GM19324 (cell line): ENCODE measurements at regions not wholly inside any gene's neighbourhood (a gene's known extent, or its start where the extent isn't known, plus 50 kb on each side); places are given as distances from the start of the nearest gene placed in this dataset.

Experiments used
- ATAC-seq: cut with Tn5 transposase; IDR thresholded peaks from one replicate; pipeline ENCODE4 v1.9.1; 2021; ENCODE audit warnings: mild to moderate bottlenecking, moderate library complexity; ENCODE audit not compliant: unreplicated experiment, low FRiP score

DNA sequence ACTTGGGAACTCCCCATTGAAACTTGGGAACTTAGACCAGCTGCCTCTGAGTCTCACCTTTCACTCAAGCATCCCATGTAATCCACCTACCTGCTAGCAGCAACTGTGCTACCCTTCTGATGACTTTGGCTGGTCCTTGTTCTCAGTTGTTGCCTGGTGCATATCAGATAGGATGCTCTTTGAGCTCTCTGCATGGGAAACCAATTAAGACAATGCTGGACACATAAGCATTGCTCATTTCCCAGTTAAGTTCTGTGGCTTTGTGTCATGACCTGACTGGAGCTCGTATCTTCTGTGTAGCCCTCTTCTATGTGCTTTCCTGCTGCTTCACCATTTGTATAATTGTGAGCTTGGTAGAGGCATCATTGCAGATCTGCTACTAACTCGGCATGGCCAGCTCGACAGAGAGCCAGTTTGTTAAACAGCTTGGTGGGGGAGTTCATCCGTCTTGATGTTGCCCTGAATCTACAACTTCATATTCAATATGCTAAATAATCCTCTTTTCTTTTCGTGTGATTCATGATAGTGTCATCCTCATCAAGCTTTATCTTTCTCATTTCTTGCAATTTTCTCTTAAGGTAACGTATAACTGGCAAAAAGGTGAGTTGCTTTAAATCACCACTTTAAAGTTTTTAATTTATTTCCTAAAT, 447.5 kb upstream of the SLC14A2 start:
- no peak for ATAC-seq

DNA sequence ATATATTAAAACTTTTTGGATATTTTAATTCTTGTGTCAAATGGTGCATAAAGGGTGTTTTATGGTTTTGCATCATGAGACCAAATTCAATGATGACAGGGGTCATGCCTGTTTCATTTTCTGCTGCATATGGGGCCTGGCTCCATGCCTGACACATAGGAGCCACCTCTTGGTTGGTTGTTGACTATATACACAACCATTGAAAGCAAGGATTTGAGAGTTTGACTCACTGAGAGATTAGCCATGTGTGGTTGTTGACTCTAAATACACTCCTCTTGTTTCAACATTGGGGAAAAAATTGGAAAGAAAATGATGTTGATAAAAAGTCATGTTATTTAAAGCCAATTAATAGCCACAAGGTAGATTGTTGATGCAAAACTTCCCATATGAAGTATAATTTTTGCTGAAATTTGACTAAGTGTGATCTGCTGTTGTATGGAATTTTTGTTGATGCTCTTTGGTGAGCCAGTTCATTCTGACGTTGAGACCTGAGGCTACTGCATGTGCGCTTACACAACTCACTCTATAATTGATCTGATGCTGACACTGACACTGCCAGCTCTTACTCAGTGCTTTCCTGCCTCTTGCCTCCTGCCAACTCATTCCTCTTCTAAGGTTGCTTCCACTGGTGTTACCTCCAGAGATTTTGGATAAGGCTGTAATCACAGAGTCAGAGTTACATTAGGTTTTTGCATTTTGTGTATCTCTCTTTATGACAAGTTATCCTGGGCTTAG, 446.2 kb upstream of the SLC14A2 start:
- no peak for ATAC-seq

DNA sequence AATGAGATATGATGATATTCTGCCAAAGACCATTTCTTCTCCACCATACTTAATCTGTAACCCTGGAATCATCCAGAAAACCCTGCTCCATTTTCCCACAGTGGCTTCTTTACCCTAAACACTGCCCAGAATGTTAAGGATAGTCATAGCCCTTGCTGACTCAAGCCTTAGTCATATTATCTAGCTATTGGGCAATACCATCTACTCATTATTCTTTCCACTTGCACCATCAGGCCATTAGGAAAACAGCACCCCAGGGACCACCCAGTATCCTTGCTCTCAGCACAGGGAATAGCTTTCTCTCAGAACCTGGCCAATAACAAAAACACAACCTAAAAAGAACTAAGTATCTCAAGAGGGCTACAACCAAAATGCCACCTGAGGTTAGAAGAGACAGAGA, 445.7 kb upstream of the SLC14A2 start:
- no peak for ATAC-seq

DNA sequence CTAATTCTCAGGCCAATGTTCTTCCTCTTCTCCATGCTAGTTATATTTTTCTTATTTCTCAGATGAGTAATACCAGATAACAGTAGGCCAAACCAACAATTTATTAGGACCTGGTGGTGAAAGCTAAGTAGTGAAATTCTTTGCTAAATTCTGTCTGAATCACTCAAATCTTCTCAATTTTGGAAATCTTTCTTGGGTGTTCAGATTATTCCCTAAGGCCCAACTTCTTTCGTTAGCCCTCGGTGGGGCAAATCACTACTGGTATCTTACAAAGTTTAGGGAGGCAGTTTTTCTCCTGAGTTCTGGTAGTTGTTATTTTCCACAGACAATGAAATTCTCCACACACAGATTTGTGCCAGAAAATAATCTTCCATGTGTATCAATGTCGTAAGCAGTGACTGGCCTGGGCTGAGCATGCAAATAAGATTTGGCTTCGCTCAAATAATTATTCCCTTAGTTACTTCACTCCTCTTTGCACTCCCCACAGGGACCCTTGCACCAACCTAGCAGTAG, 443.5 kb upstream of the SLC14A2 start:
- no peak for ATAC-seq

DNA sequence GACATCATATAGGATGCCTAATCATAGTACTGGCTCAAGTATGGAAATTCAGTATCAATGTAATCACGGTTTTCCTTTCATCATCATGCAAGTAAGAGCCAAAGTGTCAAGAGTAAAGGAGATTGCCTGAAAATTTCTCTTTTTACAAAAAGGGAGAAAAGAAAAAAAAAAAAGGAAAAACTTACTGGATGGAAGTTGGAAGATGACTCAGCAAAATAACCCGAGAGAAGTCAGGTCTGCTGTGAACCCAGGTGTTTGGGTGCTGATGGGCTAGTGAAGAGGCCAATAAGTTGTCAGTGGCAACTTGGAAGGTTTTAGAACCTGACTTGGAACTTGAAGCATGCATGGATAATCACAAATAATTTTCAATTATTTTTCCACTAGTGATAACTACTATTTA, 441.9 kb upstream of the SLC14A2 start:
- ATAC-seq = no peak

DNA sequence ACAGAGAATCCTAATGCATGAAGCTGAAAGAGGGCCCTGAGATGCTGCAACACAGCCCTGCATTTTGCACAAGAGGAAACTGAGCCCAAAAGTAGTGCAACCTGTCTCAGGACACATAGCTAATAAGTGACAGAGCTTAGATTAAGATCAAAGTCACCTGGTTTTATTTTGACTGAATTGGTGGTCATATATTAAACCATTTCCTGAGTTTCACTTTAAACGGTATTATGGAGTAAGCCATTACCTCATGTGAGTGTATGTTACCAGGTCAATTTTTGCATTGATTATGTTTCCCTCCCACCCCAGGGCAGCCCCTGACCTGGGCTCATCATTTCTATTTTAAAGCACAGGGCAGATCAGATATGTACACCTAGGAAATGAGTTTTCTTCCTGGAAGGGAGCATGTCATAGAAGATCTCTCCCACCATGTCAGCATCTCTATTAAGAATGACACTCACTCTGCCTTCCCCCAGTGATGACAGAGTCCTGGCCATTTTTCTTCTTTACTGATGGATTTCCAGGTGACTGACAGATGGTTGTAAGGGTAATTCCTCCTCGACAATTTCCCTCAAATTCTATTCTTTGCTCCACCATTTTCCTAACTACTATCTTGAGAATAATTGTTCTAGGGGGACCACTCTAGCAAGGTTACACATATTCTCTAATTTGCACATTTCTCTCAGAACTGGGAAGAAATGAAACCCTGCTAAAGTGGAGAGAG, 441.3 kb upstream of the SLC14A2 start:
- no peak for ATAC-seq

DNA sequence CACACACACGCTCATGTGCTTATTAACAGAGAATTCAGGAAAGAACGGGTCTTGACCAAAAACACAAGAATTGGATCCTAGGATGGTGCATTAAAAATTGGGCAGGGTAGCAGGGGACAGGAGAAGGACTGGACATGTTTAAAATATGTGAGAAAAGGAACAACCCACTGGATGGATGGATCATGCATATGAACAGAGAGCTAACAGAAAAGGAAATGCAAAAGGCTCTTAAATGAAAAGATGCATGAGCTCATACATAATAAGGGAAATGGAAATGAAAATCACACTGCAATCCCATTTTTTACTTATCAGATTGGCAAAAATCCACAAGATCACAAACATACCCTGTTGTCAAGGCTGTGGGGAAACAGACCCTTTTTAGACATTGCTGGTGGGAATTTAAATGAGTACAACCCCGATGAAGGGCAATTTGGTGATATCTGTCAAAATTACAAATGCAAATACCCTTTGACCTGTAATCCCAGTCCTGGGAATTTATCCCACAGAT, 440.6 kb upstream of the SLC14A2 start:
- ATAC-seq = no peak

DNA sequence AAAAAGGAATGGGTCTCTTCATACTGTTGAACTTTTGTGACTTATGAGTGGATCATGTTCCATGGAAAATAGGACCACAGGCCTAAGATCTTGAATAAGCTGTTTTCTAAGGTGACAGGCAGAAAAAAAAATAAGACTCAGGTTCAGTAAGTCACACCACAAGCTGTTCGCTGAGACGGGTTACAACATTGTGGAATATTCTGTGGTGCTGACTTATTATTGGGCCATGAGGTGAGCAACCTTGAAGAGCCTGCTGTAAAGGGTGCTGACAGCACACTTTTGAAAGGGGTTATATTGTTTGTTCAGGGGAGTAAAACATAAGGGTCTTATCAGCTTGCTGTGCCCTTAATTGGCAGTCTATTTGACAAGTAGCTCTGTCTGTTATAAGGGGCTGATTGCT, 439.8 kb upstream of the SLC14A2 start:
- no peak for ATAC-seq

DNA sequence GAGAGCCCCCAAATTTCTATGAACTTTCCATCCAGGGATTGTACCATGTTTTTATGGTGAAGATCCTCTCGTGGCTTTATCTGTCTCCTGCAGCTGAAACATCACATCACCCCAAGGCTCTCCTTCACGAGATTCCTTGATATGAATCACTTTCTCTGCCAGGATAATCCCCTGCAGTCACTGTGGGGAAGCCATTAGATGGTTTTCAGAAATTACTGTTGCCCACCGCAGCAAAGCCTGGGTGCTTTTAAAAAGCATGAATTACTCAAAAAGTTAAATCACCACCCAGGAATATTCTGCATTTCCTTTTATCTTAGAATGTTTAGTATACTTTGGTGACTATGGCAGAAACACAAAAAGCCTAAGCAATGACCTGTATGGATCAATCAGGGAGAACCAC, 428.4 kb upstream of the SLC14A2 start:
- ATAC-seq = no peak

DNA sequence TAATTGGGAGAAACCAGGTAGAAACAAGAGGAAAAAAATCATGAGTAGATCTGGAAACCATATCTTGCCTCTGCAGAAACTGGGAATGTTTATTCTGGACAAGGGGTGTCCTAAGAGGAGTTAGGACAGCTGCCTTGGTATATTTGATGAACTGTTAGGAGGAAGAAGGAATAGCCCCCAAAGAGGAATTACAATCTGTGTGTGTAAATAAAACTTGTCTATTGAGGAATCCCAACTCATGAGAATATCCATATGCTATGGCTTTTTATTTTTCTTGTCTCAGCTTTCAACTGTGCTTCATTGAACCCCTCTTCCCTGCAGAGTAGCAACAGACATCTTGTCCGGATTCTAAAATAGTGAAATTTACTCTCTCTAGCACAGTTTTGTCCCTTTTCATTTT, 423.5 kb upstream of the SLC14A2 start:
- ATAC-seq = no peak

DNA sequence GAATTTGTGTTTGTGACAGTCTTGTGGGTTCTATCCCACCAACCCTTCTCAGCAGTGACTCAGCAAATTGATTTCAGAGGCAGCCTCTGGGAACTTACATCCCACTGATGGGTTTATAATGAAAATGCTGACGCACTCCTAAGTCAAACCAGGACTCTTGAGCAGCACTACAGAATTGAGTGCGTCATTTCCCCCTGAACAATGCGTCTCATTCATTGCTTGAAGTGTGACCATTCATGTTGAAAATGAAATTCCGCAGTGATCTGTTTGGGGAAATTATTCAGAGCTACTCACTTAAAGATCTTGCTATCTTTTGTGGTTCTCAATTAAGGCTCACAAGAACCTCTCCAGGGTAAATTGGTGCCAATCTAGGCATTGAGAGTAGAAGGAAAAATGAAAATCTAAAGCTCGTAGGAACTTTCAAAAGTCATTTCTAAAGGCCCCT, 417.7 kb upstream of the SLC14A2 start:
- no peak for ATAC-seq

DNA sequence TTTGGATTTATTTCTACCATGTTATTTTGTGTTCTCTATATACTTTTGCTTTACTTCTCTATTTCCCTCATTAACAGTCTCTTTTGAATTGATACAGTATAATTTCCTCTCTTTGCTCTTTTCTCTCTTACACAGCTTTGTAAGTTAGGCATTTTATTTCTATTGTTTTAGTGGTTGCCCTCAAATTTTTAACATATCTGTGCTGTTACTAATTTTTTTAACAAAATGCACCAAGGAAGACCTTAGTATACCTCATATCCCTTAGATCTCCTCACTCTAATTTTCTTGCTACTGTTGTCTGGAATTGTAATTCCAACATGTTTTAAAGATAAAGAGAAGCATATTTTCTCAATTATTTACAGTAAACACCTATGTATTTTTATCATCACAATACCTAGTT, 416.8 kb upstream of the SLC14A2 start:
- no peak for ATAC-seq

DNA sequence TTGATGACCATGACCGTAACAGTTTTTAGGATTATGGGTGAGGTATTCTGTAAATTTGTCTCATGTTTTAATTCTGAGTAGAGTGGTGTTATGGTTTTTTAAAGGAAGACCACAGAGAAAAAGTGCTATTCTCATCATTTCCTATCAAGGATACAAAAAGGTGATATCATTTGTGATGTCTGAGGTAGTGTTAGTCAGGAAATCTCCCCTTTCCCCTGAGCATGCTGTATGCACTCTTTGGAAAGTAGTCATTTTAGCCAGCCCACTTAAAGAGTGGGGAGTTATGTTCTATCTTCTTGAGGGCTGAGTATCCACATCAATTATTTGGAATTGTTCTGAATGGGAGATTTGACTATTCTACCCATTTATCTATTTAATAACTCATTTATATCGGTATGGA, 414.2 kb upstream of the SLC14A2 start:
- no peak for ATAC-seq

DNA sequence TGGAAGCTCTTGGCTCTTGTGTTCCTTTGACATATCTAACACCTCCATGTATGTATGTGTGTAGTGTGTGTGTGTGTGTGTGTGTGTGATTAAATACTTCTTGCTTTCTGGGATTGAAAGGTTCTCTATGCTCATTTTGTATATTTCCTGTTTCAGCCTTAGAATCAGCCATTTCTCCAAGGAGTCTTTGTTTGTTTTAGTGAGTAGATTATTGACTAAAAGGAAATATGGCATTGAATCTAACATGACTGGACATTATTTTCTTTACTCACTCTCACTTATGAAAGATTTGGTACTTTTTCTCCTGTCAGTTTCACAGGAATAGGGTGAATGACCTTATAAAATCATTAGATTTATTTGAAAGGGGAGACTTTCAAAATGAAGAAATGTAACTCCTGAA, 413.8 kb upstream of the SLC14A2 start:
- ATAC-seq = no peak

DNA sequence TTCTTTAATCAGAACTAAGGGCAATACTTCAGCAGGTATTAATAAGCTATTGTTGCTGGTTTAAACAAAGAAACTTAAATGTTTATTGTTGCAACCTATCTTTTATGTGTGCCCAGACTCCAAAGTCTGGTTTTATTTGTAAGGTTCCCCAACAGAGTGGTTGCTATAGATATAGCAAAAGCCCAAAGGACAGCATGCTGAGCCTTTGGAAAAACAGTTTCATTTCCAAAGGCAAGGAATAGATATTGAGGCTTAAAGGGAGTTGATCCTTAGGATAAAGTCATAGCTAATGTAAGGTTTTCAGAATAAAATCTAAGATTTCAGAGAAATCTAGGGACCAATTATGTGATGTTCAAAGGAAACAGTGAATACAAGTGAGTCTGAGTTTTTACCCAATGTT, 413.2 kb upstream of the SLC14A2 start:
- no peak for ATAC-seq

DNA sequence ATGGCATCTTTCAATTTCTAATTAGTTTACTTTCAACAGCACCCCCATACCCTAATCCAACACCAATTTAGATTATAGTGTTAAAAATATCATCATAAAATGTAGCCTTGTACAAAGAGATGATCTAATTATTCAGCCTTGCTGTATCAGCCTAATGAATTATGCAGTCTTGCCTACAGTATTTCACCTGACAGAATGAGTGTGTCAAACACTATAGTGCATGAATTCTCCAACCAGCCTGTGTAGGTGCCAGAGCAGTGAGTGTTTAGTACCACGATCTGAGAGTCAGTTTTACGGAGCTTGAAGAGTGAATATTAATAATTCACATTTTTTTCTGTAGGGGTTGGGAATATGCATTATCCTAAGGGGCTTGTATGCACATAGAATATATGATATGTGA, 411.6 kb upstream of the SLC14A2 start:
- ATAC-seq = no peak

DNA sequence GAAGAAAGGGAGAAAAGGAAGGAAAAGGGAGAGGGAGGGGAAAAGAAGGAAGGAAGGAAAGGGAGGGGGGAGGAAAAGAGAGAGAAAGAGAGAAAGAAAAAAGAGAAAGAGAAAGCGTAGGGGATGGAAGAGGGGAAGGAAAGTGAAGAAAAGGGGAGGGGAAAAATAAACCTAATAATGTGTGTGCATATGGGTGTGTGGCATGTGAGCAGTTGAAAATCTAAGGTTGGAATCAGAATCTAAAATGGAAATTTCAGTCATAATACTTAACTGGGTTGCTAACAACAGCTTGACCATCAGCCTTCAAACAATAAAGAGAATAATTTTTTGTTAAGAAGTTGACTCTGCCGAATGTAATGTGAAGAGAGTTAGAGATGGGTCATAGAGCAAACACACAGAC, 407.9 kb upstream of the SLC14A2 start:
- no peak for ATAC-seq

DNA sequence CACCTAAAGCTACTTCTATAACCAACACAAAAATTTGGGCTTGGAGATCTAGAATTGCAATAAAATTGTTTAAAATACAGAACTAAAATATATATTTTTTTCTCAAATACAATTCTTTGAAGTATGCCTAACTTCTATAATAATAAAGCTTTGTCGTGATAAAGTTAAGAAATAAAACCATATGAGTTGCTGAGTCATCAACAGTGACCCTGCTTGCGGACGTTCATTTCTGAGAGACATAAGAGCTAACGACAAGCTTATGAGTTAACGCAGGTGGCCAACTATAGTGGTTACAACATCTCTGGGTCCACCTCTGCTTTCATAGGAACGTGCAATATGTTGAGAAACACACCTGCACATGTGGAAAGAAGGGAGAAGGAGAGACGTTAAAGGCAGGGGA, 407.1 kb upstream of the SLC14A2 start:
- no peak for ATAC-seq

DNA sequence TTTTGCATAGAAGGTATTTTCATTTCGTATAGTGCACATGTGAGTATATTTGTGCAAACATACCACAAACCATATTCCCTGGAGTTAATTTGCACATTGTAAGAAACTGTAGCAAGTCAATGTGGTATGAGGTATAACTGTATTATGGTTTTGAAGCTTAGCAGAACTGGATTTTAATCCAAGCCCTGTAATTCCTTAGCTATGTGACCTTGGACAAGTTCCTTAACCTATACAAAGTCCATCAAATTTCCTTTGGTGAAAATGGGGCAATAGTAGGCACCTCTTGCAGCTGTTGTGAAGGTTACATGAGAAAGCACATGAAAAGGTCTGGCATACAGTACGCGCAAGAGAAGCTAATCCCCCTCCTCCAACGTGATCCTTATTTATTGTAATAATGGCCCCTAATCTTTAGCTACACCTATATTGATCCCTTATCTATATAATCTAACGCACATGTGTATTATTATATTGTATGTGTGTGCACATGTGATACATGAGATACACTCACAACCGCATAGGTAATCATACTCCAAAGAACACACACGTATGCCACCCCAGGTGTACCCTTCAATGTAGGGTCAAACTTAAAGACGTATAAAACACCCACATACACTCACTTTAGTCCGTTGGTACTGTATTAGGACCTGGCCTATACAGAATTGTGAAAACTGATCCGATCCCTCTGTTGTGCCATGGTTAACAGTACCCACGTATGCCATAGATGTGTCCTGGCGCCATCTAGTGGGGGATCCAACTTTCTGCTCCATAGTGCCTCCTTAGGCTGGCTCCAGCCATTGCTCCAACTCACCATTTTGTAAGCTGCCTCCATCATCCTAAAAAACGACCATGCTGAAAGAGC, 402.9 kb upstream of the SLC14A2 start:
- ATAC-seq = peak; percentile 98

DNA sequence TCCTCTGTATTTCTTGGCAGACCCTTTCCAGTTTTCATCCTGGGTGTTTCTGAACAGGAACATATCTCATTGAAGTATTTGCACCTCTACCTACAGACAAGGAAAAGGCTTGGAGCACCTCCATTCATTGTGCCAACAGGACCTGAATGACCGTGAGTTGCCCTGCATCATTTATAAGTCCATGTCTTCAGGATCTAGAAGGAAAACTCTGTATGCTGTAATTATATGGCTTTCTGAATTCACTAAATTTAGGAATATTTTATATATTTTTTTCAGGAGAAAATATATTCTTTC, 402.3 kb upstream of the SLC14A2 start:
- ATAC-seq = peak; percentile 30

DNA sequence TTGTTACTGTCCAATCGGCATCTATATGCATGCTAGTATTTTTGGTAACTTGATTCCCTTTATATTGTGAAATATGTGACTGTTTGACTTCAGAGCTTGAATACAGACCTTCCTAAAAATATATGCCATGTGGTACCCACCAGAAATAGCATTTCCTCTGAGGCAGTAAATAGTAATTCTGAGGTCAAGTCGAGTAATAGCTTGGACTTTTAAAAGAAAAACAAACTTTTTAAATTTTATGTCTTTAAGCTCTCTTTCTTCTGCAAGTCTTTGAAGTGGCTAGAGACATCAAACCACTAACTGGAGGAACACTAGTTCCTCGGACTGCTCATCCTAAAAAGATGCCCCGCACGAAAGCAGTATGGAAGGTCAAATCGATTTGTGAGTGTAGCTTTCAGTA, 396.8 kb upstream of the SLC14A2 start:
- no peak for ATAC-seq
